WI38 (cell line): ENCODE measurements at regions not wholly inside any gene's neighbourhood (a gene's known extent, or its start where the extent isn't known, plus 50 kb on each side); places are given as distances from the start of the nearest gene placed in this dataset.

ENCODE experiments used
- H3K4me3 ChIP-seq: 2 replicates; pipeline ENCODE4 v1.5.1; 2011; ENCODE audit warnings: low read depth, mild to moderate bottlenecking, control low read depth, low read length
- TF ChIP-seq, protein P1 (sequence below): IDR thresholded peaks from 2 replicates; pipeline ENCODE4 v1.5.1; 2012; ENCODE audit warnings: low read depth, mild to moderate bottlenecking, control low read depth, low read length

DNA sequence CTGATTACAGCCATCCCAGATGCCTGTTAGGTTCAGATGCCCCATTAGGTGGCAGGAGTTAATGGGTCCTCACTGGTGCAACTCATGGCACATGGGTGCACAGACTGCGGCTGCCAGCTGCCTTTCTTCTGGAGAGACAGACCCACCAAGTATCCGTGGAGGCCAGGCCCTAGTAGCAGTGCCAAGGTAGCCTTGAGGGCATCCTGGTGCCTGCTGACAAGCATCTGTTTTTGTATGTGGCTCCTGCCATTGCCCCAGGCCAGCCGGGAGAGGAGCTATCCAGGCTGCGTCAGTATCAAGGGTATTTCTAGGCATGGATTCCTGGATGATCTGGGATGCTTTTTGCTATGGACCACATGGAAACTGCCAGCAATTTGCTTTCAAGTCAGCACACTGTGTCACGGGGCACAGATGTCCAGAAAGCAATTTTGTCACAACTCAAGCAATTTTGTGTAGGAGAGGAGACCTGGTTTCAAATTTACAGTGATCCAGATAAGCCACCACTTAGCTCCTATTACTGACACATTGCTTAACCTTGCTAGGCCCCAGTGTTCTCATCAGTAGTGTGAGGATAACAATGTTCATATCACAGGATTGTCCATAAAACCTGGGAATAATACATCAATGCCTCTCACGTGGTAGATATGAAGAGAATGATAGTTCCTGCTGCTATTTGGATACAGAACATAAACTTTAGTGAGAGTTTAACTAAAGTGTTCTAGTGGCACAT, 815.1 kb upstream of the RAB6C start:
- TF ChIP-seq, protein P1, sequence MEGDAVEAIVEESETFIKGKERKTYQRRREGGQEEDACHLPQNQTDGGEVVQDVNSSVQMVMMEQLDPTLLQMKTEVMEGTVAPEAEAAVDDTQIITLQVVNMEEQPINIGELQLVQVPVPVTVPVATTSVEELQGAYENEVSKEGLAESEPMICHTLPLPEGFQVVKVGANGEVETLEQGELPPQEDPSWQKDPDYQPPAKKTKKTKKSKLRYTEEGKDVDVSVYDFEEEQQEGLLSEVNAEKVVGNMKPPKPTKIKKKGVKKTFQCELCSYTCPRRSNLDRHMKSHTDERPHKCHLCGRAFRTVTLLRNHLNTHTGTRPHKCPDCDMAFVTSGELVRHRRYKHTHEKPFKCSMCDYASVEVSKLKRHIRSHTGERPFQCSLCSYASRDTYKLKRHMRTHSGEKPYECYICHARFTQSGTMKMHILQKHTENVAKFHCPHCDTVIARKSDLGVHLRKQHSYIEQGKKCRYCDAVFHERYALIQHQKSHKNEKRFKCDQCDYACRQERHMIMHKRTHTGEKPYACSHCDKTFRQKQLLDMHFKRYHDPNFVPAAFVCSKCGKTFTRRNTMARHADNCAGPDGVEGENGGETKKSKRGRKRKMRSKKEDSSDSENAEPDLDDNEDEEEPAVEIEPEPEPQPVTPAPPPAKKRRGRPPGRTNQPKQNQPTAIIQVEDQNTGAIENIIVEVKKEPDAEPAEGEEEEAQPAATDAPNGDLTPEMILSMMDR, result no peak

DNA sequence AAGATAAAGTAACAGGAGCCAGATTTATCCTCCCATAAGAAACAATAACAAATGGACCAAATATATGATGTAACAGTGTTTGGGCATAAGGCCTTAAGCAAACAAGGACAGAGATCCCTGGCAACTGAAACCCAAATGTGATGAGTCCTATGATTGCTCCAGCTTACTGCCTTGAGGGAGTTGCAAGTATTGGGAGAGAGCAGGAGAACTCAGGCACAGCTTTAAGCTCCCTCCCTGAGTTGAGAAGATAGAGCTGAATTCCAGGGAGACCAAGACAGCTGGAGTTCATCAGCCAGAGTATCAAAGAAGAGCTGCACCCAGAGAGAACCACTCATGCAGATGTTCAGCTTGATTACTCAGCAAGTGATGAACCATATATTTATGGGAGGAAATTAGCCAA, 814.5 kb upstream of the RAB6C start:
- TF ChIP-seq, protein P1, result no peak

More for the DNA sequence above, 815.1 kb upstream of the RAB6C start:
- H3K4me3 ChIP-seq, result no peak overlapping the region

DNA sequence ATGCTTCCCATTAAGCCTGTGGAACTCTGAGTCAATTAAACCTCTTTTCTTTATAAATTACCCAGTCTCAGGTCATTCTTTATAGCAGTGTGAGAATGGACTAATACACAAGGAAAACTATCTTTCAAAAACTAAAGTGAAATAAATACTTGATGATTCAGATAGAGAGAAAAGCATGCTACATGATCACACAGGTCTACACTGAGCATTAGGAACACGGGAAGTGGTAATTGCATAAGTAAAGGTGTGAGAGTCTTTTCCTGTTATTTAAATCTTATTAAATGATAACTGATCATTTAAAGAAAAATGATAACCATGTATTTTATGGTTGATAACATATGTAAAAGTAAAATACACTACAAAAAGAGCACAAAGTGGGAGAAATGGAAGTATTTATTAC, 812.0 kb upstream of the RAB6C start:
- H3K4me3 ChIP-seq, result no peak overlapping the region
- TF ChIP-seq, protein P1, result no peak

More for the DNA sequence above, 814.5 kb upstream of the RAB6C start:
- H3K4me3 ChIP-seq, result no peak overlapping the region

DNA sequence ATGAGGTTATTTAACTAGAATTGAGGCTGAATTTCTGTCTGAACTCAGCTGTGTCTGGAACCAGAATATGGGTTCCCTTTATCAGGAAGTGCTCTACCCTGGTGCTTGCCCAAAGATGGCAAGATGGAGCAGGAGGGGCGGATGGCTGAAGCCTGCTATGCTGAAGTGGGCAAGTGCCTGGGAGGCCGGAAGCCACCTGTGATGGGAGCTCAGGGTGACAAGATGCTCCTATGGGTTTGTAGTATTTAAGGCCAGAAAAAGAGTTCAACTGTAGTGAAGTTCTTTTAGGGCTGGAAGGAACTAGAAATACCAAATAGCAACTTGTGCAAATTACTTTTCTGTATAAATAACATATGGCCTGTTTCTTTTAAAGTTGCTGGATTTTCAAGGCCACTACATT, 808.9 kb upstream of the RAB6C start:
- no peak overlapping the region for H3K4me3 ChIP-seq
- TF ChIP-seq, protein P1, result no peak

DNA sequence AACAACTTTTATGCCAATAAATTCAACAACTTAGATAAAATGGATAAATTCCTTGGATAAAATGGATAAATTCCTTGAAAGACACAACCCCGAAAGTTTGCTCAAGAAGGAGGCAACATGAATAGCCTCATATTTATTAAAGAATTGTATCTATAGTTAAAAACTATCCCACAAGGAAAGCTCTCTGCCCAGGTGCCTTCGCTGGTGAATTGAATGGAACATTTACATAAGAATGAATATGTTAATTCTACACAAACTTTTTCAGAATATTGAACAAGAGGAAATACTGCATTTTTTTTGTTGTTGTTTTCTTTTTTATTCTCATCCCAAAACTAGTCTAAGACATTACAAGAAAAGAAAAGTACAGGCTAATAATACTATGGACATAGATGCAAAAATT, 805.3 kb upstream of the RAB6C start:
- TF ChIP-seq, protein P1, result no peak
- H3K4me3 ChIP-seq, result no peak overlapping the region

DNA sequence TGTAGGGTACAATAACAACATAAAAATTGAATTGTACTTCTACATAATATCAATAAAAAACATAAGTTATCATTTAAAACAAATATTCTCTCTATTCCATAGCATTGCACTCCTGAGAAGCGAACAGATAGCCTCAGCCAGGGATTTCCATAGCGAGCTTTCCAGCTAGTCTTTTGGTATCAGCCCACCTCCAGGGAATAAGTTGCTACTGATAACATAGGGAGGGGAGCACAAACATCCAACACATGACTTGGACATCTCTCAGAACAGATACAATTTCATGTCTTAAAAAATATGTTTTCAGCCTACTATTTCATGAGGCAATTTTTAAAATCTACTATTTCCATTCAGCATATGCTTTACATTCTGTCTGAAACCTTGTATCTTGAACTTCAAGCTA, 804.4 kb upstream of the RAB6C start:
- TF ChIP-seq, protein P1, result no peak

DNA sequence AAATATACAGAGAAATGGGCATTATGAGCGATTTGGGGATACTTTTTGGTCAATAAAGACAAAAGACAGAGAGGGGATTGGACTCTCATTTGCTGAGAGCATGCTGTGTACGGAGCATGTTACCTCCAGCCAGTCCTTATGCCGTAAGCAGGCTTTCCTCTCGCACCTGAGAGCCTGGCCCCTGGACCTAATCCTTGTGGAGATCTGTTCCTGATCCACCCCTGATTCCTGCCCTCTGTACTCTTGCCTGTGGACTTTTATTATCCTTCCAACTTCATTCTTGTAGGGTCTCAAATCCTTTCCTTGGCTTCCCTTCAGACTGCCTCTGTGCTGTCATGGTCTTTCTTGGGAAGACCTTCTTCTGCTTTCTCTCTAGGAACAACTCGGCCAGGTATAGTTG, 803.1 kb upstream of the RAB6C start:
- H3K4me3 ChIP-seq, result no peak overlapping the region
- TF ChIP-seq, protein P1, result no peak

More for the DNA sequence above, 804.4 kb upstream of the RAB6C start:
- no peak overlapping the region for H3K4me3 ChIP-seq
